PC-3 (cell line): ENCODE measurements at regions not wholly inside any gene's neighbourhood (a gene's known extent, or its start where the extent isn't known, plus 50 kb on each side); places are given as distances from the start of the nearest gene placed in this dataset.

ENCODE experiments used
- EZH2 ChIP-seq: fragments of 300-600 bp; sonication (generic); IDR thresholded peaks from one replicate; pipeline ENCODE4 v1.6.1; 2017; ENCODE audit warnings: antibody characterized with exemption, mild to moderate bottlenecking, low read length; ENCODE audit not compliant: unreplicated experiment
- EZH2phosphoT487 ChIP-seq: fragments of 300-600 bp; sonication (generic); IDR thresholded peaks from 2 replicates; pipeline ENCODE4 v1.6.1; 2018; ENCODE audit warnings: mild to moderate bottlenecking, antibody characterized with exemption, low read length, borderline replicate concordance
- TF ChIP-seq, protein P1 (sequence below): fragments of 300-600 bp; sonication (generic); conservative IDR thresholded peaks from 2 replicates; pipeline ENCODE4 v1.5.1; 2017; ENCODE audit warnings: antibody characterized with exemption, low read depth, mild to moderate bottlenecking, low read length

DNA sequence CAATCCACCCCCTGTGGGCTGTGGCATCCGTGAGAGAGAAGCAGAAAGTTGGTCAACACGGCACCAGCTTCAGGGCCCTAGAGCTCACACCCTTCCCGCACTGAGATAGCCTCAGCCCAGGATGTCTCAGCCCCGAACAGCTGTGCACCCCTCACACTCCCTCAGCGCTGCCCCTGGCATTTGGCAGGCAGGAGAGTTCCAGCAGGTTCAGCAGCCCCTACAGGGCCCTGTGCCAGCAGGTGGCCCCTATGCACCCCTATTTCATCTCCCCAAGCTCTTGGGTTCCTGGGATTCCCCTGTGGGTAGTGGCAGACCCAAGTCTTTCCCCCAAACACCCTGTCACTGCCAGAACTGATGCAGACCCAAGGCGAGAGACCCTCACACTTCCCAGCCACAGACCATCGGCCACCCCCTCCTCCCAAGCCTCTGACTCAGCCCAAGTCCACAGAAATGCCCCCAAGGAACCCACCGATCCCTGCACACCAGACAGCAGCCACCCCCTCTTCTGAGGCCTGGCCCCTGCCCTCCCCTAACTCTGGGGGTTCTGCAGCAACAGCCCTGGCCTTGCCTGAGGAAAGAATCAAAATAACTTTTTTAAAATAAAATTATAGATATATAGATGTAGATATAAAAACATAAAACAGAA, 183.6 kb downstream of the IGLL1 start:
- TF ChIP-seq, protein P1, sequence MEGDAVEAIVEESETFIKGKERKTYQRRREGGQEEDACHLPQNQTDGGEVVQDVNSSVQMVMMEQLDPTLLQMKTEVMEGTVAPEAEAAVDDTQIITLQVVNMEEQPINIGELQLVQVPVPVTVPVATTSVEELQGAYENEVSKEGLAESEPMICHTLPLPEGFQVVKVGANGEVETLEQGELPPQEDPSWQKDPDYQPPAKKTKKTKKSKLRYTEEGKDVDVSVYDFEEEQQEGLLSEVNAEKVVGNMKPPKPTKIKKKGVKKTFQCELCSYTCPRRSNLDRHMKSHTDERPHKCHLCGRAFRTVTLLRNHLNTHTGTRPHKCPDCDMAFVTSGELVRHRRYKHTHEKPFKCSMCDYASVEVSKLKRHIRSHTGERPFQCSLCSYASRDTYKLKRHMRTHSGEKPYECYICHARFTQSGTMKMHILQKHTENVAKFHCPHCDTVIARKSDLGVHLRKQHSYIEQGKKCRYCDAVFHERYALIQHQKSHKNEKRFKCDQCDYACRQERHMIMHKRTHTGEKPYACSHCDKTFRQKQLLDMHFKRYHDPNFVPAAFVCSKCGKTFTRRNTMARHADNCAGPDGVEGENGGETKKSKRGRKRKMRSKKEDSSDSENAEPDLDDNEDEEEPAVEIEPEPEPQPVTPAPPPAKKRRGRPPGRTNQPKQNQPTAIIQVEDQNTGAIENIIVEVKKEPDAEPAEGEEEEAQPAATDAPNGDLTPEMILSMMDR, result no peak
- TF ChIP-seq EZH2 (no peak), EZH2phosphoT487 (no peak)
